T-helper 2 cell treated with Interferon-gamma antibody and Interleukin-4, amounts not matched to agents 5 μg/mL and 100 μg/mL, for 36 hours (primary cell): ENCODE measurements at regions not wholly inside any gene's neighbourhood (a gene's known extent, or its start where the extent isn't known, plus 50 kb on each side); places are given as distances from the start of the nearest gene placed in this dataset.

ENCODE experiments used
- DNase-seq: peaks from one replicate; pipeline ENCODE4 v3.0.0; 2021; ENCODE audit warnings: low spot score
- H3K27ac Mint-ChIP-seq: one replicate; pipeline ENCODE4 v1.8.0; 2021; ENCODE audit warnings: mild to moderate bottlenecking, mixed read lengths
- H3K27me3 Mint-ChIP-seq: one replicate; pipeline ENCODE4 v1.8.0; 2021; ENCODE audit warnings: low read depth, mixed read lengths
- H3K36me3 Mint-ChIP-seq: one replicate; pipeline ENCODE4 v1.8.0; 2021; ENCODE audit warnings: low read depth, mixed read lengths
- H3K4me1 Mint-ChIP-seq: one replicate; pipeline ENCODE4 v1.8.0; 2021; ENCODE audit warnings: low read depth, mixed read lengths
- H3K4me3 Mint-ChIP-seq: one replicate; pipeline ENCODE4 v1.8.0; 2022; ENCODE audit warnings: mild to moderate bottlenecking, moderate library complexity, mixed read lengths
- H3K9me3 Mint-ChIP-seq: one replicate; pipeline ENCODE4 v1.8.0; 2021; ENCODE audit warnings: mixed read lengths

DNA sequence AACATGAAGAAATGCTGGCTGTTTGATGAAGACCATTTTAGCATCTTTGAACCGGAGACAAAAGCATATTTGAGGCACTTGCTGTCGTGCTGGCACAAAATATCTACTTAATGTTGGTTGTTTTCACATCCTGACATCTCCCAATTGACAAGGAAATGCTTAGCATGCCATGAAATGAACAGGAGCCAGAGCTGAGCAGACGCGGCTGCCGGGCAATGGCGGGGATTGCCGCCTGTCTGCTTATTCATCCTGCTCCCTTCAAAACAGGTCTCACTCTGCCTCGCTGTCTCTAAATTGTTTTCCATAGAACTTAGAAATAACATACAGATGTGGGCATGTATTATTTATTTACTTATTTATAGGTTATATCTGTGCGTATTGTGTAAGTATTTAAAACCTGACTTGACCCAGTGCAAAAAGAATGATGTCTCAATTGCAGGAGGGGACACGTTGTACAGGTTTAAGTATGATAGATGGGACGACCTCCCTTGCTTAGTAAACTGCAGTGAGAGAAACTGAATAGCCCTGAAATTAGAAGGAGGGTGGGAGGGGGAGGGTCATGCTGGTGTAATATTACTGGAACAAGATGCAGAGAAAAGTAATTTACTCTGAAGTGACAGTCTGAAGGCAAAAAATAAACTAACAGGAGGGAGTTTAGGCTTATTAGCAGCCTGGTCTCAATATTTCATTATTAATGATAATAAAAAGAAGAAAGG, 590.4 kb upstream of the PLXNA2 start:
- Mint-ChIP-seq H3K27ac (no peak overlapping the region), H3K4me1 (no peaks in the 10 kb centered on the region), H3K27me3 (no peaks in the 10 kb centered on the region), H3K36me3 (no peaks in the 10 kb centered on the region), H3K4me3 (no peak overlapping the region), H3K9me3 (no peaks in the 10 kb centered on the region)
- DNase-seq, result no peak

DNA sequence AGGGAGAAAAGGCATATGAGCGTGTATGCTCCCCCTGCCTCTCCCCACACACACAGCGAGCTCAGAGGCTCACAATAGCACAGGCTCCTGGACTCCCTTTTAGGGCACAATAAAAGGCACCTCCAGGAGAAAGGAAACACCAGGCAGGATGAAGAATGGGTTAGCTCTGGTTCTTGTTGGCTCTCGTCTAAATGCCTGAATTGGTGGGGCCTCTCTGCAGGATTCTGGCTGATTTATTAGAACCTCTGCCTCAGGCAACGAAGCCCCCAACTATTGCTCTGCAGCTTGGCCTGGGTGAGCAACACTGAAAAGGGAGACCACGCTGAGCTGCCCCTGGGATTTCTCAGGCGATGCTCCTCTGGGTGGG, 590.9 kb upstream of the PLXNA2 start:
- no peak for DNase-seq
- H3K27ac Mint-ChIP-seq, result no peak overlapping the region
- H3K9me3 Mint-ChIP-seq, result no peaks in the 10 kb centered on the region
- no peaks in the 10 kb centered on the region for H3K4me1 Mint-ChIP-seq
- no peaks in the 10 kb centered on the region for H3K27me3 Mint-ChIP-seq
- no peak overlapping the region for H3K4me3 Mint-ChIP-seq
- H3K36me3 Mint-ChIP-seq, result no peaks in the 10 kb centered on the region

DNA sequence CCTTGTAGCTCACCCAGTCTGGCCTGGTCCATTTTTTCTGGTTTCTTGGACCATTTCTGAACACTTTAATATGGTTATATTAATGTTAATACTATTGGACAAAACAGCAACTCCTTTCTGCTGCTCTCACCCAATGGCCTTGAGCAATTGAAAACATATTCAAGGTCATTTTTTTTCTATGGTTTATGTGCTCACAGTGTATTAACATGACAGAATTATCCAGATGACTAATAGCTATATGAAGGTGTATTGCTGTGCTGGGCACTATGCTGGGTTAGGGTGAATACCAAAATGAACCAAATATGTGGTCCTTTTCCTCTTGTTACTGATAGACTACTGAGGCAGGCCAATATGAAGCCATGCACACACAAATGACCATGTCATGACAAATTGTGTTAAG, 591.6 kb upstream of the PLXNA2 start:
- no peaks in the 10 kb centered on the region for H3K27me3 Mint-ChIP-seq
- no peaks in the 10 kb centered on the region for H3K4me1 Mint-ChIP-seq
- H3K4me3 Mint-ChIP-seq, result no peak overlapping the region
- H3K9me3 Mint-ChIP-seq, result no peaks in the 10 kb centered on the region
- no peak overlapping the region for H3K27ac Mint-ChIP-seq
- no peak for DNase-seq
- H3K36me3 Mint-ChIP-seq, result no peaks in the 10 kb centered on the region

DNA sequence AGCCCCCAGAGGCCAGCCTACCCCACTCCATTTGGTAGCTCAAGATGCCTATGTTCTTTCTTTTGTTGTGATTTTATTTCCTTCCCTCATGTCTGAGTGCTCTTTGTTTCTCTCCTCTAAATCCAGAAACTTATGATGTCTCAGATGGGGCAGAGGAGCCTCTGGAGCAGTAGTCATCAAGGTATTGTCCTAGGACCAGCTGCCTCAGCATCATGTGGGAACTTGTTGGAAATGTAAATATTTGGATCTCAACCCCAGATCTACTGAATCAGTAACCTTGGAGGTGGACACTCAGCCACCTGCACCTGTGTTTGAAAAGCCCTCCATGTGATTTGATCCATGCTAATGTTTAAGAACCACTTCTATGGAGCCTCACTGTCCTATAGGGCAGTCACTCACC, 593.1 kb upstream of the PLXNA2 start:
- H3K9me3 Mint-ChIP-seq, result no peaks in the 10 kb centered on the region
- no peaks in the 10 kb centered on the region for H3K36me3 Mint-ChIP-seq
- DNase-seq, result no peak
- no peak overlapping the region for H3K27ac Mint-ChIP-seq
- H3K27me3 Mint-ChIP-seq, result no peaks in the 10 kb centered on the region
- H3K4me3 Mint-ChIP-seq, result no peak overlapping the region
- H3K4me1 Mint-ChIP-seq, result no peaks in the 10 kb centered on the region

DNA sequence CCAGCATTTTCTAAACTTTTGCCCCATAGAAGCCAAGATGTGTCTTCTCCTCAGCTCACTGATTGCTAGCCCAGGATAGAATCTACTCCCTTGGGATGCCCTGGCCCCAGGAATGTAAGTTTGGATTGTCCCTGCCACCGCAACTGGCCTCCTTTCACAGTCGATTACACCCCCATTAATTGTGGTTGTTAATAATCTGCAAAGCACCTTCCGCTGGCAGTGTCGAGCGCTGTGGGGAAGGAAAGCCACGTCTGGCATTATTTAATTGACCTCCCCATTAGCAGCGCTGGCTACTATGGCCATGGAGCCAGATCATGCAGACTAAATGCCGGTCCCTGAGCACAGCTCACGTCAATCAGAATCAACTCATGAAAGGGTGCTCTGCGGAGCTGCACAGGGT, 597.3 kb upstream of the PLXNA2 start:
- DNase-seq, result no peak
- H3K4me3 Mint-ChIP-seq, result no peak overlapping the region
- no peaks in the 10 kb centered on the region for H3K9me3 Mint-ChIP-seq
- no peaks in the 10 kb centered on the region for H3K4me1 Mint-ChIP-seq
- no peak overlapping the region for H3K27ac Mint-ChIP-seq
- H3K27me3 Mint-ChIP-seq, result no peaks in the 10 kb centered on the region
- H3K36me3 Mint-ChIP-seq, result no peaks in the 10 kb centered on the region

DNA sequence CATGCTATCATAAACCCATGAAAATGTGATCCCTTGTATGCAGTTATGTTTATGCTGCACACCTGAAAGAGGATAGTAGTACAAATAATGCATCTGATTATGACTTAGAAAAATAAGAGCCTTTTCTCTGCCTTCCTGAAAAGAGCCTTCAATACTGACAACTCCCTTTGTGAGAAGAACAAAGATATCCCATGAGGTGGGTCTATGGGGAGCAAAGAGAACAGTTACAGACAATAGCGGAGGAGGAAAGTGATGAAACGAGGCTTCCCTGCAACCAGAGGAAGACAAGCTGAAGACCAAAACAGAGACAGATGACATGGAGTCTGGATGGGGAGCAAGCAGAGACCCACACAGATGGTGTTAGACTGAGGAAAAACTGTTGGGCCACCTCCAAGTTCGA, 598.3 kb upstream of the PLXNA2 start:
- Mint-ChIP-seq H3K4me3 (no peak overlapping the region), H3K9me3 (no peaks in the 10 kb centered on the region), H3K36me3 (no peaks in the 10 kb centered on the region), H3K27ac (no peak overlapping the region), H3K4me1 (no peaks in the 10 kb centered on the region), H3K27me3 (no peaks in the 10 kb centered on the region)
- no peak for DNase-seq

DNA sequence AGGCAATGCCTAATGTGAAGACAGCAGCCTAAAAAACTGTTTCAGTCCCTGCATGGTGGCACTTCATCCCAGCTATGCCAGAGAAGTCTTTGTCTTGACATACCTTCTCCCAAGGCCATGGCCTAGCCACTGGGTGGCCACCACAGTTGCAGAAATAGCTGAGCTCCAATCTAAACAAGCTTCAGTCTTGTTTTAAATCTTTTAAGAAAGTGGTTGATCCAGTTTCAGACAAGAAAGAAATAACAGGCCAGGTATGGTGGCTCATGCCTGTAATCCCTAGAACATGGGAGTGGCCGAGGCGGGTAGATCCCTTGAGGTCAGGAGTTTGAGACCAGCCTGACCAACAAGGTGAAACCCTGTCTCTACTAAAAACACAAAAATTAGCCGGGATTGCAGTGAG, 600.0 kb upstream of the PLXNA2 start:
- no peaks in the 10 kb centered on the region for H3K36me3 Mint-ChIP-seq
- no peak for DNase-seq
- H3K27me3 Mint-ChIP-seq, result no peaks in the 10 kb centered on the region
- no peak overlapping the region for H3K27ac Mint-ChIP-seq
- no peaks in the 10 kb centered on the region for H3K9me3 Mint-ChIP-seq
- H3K4me1 Mint-ChIP-seq, result no peaks in the 10 kb centered on the region
- no peak overlapping the region for H3K4me3 Mint-ChIP-seq

DNA sequence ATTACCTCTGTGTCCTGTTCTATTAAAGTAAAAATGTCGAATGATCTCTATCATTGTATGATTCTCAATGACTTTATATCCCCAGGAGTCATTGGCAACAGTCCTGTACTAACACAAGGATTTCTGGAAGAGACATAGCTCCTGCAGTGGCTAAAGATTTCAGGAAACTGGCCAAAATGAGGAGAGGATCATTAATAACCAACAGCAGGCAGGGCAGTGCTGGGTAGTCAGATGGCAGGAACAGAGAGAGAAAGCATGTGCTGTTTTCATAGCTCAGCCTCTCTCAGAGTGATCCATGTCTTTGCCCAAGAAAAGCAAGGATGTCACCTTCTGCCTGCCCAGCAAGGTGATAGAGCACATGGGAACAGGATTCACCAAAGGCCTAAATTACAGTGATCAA, 604.7 kb upstream of the PLXNA2 start:
- no peak overlapping the region for H3K27ac Mint-ChIP-seq
- no peaks in the 10 kb centered on the region for H3K4me1 Mint-ChIP-seq
- H3K36me3 Mint-ChIP-seq, result no peaks in the 10 kb centered on the region
- no peaks in the 10 kb centered on the region for H3K9me3 Mint-ChIP-seq
- no peak for DNase-seq
- no peaks in the 10 kb centered on the region for H3K27me3 Mint-ChIP-seq
- no peak overlapping the region for H3K4me3 Mint-ChIP-seq

DNA sequence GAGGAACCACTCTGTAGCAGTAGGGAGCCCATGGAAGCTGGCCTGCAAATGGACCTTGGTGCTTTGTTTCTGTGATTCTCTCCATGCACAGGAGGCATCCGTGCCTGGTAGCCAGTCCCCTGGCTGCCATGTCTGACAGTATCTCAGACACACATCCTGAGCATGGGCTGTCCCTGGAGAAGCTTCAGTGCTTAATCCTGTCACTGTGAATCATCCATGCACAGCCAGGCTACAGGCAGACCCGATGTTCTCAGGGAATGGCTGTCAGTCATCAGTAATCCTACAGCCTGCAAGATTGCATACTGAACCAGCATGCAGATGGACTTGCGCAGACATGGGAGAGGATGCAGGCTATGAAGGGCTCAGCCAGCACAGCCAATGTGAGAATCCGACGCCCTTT, 606.3 kb upstream of the PLXNA2 start:
- no peaks in the 10 kb centered on the region for H3K4me1 Mint-ChIP-seq
- no peaks in the 10 kb centered on the region for H3K36me3 Mint-ChIP-seq
- no peak overlapping the region for H3K27ac Mint-ChIP-seq
- no peaks in the 10 kb centered on the region for H3K9me3 Mint-ChIP-seq
- no peak overlapping the region for H3K4me3 Mint-ChIP-seq
- H3K27me3 Mint-ChIP-seq, result no peaks in the 10 kb centered on the region
- no peak for DNase-seq

DNA sequence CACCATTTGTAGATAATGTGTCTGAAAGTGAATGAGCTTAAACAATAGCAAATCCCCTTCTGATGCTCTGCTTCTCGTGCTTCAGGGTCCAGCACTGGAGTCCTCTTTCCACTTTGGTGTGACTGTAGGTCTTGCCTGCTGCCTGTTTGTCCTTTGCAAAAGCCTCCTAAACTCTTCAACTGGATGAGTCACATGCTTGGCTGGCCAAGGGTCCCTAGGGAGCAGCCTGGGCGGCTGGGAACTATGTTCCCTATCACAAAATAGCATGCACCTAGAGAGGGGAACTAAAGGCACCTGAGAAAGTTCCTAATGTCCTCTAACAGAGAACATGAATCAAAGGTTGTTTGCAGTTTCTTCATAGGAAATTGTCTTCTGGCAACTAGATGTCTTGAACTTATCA, 607.2 kb upstream of the PLXNA2 start:
- no peaks in the 10 kb centered on the region for H3K9me3 Mint-ChIP-seq
- H3K27ac Mint-ChIP-seq, result no peak overlapping the region
- no peak overlapping the region for H3K4me3 Mint-ChIP-seq
- no peaks in the 10 kb centered on the region for H3K27me3 Mint-ChIP-seq
- H3K36me3 Mint-ChIP-seq, result no peaks in the 10 kb centered on the region
- no peaks in the 10 kb centered on the region for H3K4me1 Mint-ChIP-seq
- no peak for DNase-seq

DNA sequence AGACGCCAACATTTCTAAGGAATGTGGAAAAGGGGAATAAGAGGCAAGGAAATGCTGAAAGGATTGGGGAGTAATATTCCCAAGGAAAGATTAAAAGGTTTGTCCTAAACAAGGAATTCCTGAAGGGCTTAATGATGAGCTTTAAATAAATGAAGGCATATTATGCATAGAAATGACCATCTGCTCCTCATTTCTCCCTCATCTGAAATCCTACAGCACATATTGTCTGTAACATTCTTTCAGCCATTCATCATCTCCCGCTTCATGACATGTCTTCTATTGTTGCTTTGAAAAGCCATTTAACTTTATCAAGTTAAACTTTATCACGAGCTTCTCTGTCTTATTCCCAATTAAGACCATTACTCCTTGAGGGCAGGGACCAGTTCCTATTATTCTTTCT, 608.7 kb upstream of the PLXNA2 start:
- Mint-ChIP-seq H3K27ac (no peak overlapping the region), H3K27me3 (no peaks in the 10 kb centered on the region), H3K9me3 (no peaks in the 10 kb centered on the region), H3K4me3 (no peak overlapping the region), H3K4me1 (no peaks in the 10 kb centered on the region), H3K36me3 (no peaks in the 10 kb centered on the region)
- DNase-seq, result no peak

DNA sequence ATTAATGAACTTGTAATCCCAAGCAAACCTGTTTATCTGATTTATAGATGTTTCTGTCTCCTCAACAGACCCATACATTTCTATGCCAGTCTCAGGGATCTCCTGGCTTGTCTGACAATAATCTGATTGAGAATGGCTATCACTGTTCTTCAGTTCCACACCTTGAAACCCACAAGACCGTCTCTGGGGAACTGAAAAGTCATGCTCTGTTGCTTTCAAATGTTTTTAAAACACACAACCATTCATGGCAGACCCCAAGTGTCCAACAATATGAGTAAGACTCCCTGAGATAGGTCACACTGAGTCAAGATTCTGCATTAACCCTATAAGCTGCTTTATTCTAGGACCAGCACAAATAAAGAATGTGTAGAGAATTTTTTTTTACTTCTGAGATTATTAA, 611.2 kb upstream of the PLXNA2 start:
- H3K4me1 Mint-ChIP-seq, result no peaks in the 10 kb centered on the region
- H3K36me3 Mint-ChIP-seq, result no peaks in the 10 kb centered on the region
- no peak for DNase-seq
- H3K27me3 Mint-ChIP-seq, result no peaks in the 10 kb centered on the region
- no peaks in the 10 kb centered on the region for H3K9me3 Mint-ChIP-seq
- H3K4me3 Mint-ChIP-seq, result no peak overlapping the region
- no peak overlapping the region for H3K27ac Mint-ChIP-seq

DNA sequence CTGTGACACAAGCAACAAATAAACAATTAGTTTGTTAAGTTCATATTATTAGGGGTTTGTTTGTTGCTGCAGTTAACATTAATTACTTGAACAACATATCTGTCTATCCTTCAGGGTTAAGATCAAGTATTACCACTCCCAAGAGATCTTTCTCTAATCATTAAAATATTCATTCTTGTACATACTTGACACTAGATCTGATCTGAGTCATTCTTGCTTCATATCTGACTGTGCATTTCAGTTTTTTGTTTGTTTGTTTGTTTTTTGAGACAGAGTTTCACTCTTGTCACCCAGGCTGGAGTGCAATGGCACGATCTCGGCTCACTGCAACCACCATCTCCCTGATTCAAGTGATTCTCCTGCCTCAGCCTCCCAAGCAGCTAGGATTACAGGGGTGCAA, 613.3 kb upstream of the PLXNA2 start:
- H3K27me3 Mint-ChIP-seq, result no peaks in the 10 kb centered on the region
- no peaks in the 10 kb centered on the region for H3K36me3 Mint-ChIP-seq
- no peak for DNase-seq
- H3K27ac Mint-ChIP-seq, result no peak overlapping the region
- H3K4me3 Mint-ChIP-seq, result no peak overlapping the region
- no peaks in the 10 kb centered on the region for H3K9me3 Mint-ChIP-seq
- no peaks in the 10 kb centered on the region for H3K4me1 Mint-ChIP-seq

DNA sequence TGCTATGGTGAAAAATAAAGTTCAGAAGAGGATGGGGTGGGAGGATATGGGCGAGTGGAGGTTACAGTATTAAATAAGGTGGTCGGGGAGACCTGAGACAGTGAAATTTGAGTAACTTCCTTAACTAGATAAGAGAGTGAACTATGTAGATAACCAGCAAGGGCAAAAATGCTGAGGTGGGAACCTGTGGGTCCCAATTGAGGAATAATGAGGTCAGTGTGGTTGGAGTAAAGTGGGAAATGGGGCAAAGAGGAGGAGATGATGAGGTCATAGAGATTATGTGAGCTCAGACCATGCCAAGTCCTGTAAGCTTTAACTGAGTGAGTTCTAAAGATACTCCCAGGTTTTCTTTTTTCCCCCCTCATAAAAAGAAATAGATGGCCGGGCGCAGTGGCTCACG, 614.6 kb upstream of the PLXNA2 start:
- no peaks in the 10 kb centered on the region for H3K36me3 Mint-ChIP-seq
- H3K27ac Mint-ChIP-seq, result no peak overlapping the region
- H3K4me1 Mint-ChIP-seq, result no peaks in the 10 kb centered on the region
- no peaks in the 10 kb centered on the region for H3K9me3 Mint-ChIP-seq
- H3K27me3 Mint-ChIP-seq, result no peaks in the 10 kb centered on the region
- no peak overlapping the region for H3K4me3 Mint-ChIP-seq
- no peak for DNase-seq

DNA sequence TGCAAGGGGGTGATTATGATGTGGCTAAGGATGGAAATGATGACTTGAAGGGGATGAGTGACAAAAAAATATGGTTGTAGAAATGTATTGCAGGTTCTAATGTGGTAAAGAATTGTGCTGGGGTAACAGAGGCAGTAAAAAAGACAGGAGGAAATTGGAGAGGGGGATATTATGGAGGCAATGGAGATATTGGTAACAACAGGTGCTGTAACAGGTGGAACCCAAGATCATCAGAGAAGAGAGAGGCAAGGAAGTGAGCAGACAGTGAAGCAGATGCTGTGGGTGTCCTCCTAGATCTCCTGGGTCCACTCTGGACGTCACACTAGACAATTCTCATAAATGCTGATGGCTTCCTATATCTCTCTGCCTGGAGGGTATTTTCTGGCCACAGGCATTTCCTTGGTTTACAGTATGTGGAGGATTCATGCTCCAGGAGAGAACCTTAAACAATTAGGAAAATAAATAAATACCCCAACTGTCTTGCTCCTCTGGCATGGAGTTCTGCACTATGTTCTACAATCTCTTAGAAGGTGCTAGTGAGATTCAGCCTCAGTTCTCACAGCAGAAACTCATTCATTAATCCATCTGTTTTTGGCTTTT, 620.3 kb upstream of the PLXNA2 start:
- Mint-ChIP-seq H3K27ac (no peak overlapping the region), H3K27me3 (no peaks in the 10 kb centered on the region), H3K4me1 (no peaks in the 10 kb centered on the region), H3K4me3 (no peak overlapping the region), H3K36me3 (no peaks in the 10 kb centered on the region), H3K9me3 (no peaks in the 10 kb centered on the region)
- no peak for DNase-seq
